ENCODE measurements at regions not wholly inside any gene's neighbourhood (a gene's known extent, or its start where the extent isn't known, plus 50 kb on each side); places are given as distances from the start of the nearest gene placed in this dataset.

DNA sequence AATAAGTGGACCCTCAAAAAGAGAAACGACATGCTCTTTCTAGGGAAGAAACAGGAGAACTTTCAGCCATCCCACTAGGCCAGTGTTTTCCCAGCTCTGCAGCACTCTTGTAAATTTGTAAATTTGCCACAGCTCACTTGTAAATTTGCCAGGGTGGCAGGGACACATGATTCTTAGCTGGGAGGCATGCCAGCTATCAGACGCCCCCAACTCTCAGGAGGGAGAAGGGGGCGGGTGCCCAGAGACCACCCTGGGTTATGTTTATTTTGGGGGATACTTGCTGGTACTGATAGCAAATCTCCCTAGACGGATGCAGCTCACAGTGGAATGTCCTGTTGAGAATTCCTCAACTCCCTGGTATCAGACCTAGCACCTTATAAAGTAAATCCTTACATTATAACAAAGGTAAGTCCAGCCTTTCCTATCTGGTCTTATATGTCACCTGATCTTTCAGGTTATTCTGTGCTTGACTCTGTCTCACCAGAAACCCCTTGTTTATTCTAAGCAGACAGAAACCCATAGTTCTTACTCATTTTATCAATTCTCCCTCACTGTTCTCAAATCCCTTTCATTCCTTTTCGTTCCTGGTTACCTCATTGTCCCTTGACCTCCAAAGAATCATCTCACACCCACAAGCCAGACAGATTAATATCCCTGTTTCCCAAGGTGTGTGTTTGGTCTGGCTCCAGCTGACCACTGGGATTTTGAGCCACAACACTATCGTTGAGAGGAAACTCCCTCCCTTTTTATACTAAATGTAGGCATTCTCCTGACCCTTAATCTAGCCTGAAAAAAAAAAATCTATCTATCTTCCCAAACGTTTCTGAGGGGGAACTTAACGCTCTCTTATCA is 69.3 kb upstream of the HMGA2 start:
- TF ChIP-seq, protein P1, sequence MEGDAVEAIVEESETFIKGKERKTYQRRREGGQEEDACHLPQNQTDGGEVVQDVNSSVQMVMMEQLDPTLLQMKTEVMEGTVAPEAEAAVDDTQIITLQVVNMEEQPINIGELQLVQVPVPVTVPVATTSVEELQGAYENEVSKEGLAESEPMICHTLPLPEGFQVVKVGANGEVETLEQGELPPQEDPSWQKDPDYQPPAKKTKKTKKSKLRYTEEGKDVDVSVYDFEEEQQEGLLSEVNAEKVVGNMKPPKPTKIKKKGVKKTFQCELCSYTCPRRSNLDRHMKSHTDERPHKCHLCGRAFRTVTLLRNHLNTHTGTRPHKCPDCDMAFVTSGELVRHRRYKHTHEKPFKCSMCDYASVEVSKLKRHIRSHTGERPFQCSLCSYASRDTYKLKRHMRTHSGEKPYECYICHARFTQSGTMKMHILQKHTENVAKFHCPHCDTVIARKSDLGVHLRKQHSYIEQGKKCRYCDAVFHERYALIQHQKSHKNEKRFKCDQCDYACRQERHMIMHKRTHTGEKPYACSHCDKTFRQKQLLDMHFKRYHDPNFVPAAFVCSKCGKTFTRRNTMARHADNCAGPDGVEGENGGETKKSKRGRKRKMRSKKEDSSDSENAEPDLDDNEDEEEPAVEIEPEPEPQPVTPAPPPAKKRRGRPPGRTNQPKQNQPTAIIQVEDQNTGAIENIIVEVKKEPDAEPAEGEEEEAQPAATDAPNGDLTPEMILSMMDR (IDR thresholded peaks at IDR 0.05; ENCODE audit: unreplicated experiment), result no peak
- Mint-ChIP-seq H3K27me3 (peaks cover 8% of the 10 kb centered on the region), H3K4me1 (ENCODE audit: low read depth) (peaks cover 8% of the 10 kb centered on the region), H3K4me3 (ENCODE audit: low read depth) (no peak overlapping the region), H3K27ac (no peak overlapping the region), H3K9me3 (ENCODE audit: low read depth) (no peaks in the 10 kb centered on the region), H3K36me3 (ENCODE audit: insufficient read depth) (no peaks in the 10 kb centered on the region)
- DNase-seq (ENCODE audit: low spot score, unreplicated experiment), result no peak

DNA sequence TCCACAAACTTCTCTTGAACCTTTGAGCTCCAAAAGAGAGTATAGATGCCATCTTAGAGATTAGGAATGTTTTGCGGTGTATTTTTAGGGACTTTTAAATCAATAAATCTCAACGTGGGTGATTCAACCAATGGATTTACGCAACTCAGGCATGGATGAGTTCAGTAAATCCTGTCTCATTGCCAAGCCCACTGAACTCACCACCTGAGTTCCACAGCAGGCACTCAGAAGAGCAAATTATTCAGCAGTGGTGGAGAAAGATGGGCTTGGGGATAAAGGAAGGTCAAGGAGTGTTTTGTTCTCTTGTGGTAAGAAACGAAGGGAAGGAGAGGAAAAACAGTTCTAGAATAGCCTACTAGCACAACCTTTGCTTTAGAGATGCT is 68.7 kb upstream of the HMGA2 start:
- H3K9me3 Mint-ChIP-seq (ENCODE audit: low read depth), result no peaks in the 10 kb centered on the region
- DNase-seq (ENCODE audit: low spot score, unreplicated experiment), result no peak
- H3K27me3 Mint-ChIP-seq, result peaks cover 8% of the 10 kb centered on the region
- H3K36me3 Mint-ChIP-seq (ENCODE audit: insufficient read depth), result no peaks in the 10 kb centered on the region
- TF ChIP-seq, protein P1 (IDR thresholded peaks at IDR 0.05; ENCODE audit: unreplicated experiment), result no peak
- no peak overlapping the region for H3K4me3 Mint-ChIP-seq (ENCODE audit: low read depth)
- no peak overlapping the region for H3K27ac Mint-ChIP-seq
- H3K4me1 Mint-ChIP-seq (ENCODE audit: low read depth), result peaks cover 8% of the 10 kb centered on the region

DNA sequence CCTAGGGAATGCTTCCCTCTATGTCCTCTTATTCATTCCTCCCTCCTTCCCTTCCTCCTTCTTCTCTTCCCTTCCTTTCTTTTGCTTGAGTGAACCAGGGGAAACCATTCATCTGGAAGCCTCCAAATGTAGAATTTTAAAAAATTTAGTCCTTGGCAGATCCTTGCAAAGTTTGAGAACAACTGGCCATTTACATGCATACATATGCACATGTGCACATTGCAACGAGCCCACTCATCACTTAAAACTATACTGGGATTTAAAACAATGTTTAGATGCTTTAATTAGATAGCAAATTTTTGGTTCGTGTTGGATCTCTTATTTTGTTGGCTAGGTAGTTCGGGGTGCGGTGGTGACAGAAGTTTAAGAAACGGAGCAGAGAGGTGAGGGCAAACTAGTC is 68.0 kb upstream of the HMGA2 start:
- Mint-ChIP-seq H3K27me3 (peaks cover 8% of the 10 kb centered on the region), H3K4me1 (ENCODE audit: low read depth) (peaks cover 8% of the 10 kb centered on the region), H3K4me3 (ENCODE audit: low read depth) (no peak overlapping the region), H3K36me3 (ENCODE audit: insufficient read depth) (no peaks in the 10 kb centered on the region), H3K9me3 (ENCODE audit: low read depth) (no peaks in the 10 kb centered on the region), H3K27ac (no peak overlapping the region)
- DNase-seq (ENCODE audit: low spot score, unreplicated experiment), result no peak
- TF ChIP-seq, protein P1 (IDR thresholded peaks at IDR 0.05; ENCODE audit: unreplicated experiment), result no peak

DNA sequence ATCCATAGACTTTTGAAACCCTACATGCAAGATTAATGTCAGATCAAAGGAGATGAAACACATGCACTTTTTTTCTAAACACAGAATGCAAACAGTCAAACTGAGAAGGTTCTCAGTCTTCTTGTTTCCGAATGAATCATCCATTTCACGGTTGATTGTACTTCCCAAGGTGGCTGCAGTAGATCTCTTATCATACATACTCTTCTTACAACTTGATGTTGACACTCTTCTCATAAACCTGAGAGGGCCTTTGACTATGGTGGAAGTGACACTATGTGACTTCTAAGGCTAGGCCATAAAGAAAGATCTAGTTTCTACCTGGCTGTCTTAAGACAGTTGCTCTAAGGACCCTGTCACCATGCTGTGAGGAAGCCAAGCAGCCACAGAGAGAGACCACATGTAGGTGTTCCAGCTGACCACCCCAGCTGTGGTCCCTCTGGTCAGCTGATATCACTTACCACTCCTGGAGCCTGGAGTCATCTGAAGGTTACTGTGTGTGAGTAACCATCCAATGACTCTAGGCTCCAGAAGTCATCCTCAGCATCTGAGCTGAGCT is 67.2 kb upstream of the HMGA2 start:
- Mint-ChIP-seq H3K4me3 (ENCODE audit: low read depth) (no peak overlapping the region), H3K4me1 (ENCODE audit: low read depth) (peaks cover 8% of the 10 kb centered on the region)

DNA sequence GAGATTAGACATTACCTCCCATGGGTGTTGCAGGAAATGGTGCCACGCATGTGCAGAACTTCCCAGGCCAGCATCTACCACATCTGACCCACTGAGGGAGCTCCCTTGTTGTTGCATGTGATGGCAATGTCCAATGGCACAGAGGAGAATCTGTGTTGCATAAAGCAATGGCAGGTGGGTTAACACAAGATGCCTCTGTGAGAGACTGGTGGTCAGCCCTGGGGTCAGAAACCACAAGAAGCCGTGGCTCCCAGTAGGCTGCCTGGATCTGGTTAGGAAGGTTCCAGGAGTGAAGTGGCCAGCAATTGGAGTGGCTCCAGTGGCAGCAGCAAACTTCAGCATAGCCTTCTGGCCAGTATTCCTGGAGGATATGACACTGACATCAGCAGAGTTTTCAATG is 65.9 kb upstream of the HMGA2 start:
- DNase-seq (ENCODE audit: low spot score, unreplicated experiment), result no peak
- no peak overlapping the region for H3K4me3 Mint-ChIP-seq (ENCODE audit: low read depth)
- peaks cover 8% of the 10 kb centered on the region for H3K27me3 Mint-ChIP-seq
- H3K36me3 Mint-ChIP-seq (ENCODE audit: insufficient read depth), result no peaks in the 10 kb centered on the region
- no peaks in the 10 kb centered on the region for H3K9me3 Mint-ChIP-seq (ENCODE audit: low read depth)
- H3K4me1 Mint-ChIP-seq (ENCODE audit: low read depth), result peaks cover 8% of the 10 kb centered on the region
- TF ChIP-seq, protein P1 (IDR thresholded peaks at IDR 0.05; ENCODE audit: unreplicated experiment), result no peak
- no peak overlapping the region for H3K27ac Mint-ChIP-seq

More for the DNA sequence above, 67.2 kb upstream of the HMGA2 start:
- no peaks in the 10 kb centered on the region for H3K9me3 Mint-ChIP-seq (ENCODE audit: low read depth)
- peaks cover 8% of the 10 kb centered on the region for H3K27me3 Mint-ChIP-seq
- DNase-seq (ENCODE audit: low spot score, unreplicated experiment), result no peak
- TF ChIP-seq, protein P1 (IDR thresholded peaks at IDR 0.05; ENCODE audit: unreplicated experiment), result no peak
- no peaks in the 10 kb centered on the region for H3K36me3 Mint-ChIP-seq (ENCODE audit: insufficient read depth)
- H3K27ac Mint-ChIP-seq, result no peak overlapping the region
